Choroid plexus epithelial cell (primary cell): ENCODE measurements at regions not wholly inside any gene's neighbourhood (a gene's known extent, or its start where the extent isn't known, plus 50 kb on each side); places are given as distances from the start of the nearest gene placed in this dataset.
A peak's percentile ranks its signal among the peaks of the same experiment; 100 is the strongest.

Experiments
- DNase-seq: peaks from one replicate; pipeline ENCODE4 v3.0.0-alpha.2; 2010; ENCODE audit warnings: low read depth
- H3K4me3 ChIP-seq: 2 replicates; pipeline ENCODE4 v1.5.1; 2011; ENCODE audit warnings: low read depth, mild to moderate bottlenecking, control low read depth, low read length, moderate library complexity
- TF ChIP-seq, protein P1 (sequence below): conservative IDR thresholded peaks from 2 replicates; pipeline ENCODE4 v1.5.1; 2011; ENCODE audit warnings: low read depth, mild to moderate bottlenecking, control low read depth, inconsistent platforms, low read length, moderate library complexity

DNA sequence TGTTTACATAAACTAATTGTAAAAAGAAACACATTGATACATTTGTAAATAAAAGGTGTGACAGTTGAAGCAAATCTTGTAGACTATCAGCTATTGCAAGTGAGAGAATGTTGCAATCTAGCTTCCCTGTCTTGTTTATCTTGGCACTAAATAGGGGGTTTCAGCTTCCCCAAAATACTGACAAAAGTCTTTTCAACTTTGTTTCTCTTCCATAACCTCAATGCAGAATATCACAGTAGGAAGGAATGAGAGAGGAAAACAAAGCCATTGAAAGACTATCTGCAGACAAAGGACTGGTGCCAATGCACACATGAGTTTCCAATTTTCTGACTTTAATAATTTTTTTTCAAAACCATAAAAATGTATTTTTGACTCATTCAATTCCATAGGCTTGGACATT, 886.2 kb upstream of the MGAT4C start:
- TF ChIP-seq, protein P1, sequence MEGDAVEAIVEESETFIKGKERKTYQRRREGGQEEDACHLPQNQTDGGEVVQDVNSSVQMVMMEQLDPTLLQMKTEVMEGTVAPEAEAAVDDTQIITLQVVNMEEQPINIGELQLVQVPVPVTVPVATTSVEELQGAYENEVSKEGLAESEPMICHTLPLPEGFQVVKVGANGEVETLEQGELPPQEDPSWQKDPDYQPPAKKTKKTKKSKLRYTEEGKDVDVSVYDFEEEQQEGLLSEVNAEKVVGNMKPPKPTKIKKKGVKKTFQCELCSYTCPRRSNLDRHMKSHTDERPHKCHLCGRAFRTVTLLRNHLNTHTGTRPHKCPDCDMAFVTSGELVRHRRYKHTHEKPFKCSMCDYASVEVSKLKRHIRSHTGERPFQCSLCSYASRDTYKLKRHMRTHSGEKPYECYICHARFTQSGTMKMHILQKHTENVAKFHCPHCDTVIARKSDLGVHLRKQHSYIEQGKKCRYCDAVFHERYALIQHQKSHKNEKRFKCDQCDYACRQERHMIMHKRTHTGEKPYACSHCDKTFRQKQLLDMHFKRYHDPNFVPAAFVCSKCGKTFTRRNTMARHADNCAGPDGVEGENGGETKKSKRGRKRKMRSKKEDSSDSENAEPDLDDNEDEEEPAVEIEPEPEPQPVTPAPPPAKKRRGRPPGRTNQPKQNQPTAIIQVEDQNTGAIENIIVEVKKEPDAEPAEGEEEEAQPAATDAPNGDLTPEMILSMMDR, result no peak
- H3K4me3 ChIP-seq, result no peak overlapping the region
- peak; percentile 35 for DNase-seq

DNA sequence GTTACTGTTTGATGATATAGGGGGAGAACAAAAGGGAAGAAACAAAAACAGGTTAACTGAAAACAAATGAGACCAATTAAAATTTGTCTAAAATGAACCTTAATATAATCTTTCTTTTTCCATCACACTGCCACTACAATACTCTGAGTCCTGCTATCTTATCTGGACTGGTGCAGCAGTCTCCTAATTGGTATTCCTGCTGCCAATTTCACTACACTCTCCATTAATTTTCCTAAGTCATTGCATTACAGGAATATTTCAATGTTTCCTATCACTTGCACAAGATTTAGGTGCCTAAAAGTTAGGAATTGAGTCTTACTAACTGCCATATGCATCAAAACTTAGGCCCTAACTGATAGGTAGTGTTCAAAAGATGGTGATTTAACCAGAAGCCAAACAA, 884.9 kb upstream of the MGAT4C start:
- H3K4me3 ChIP-seq, result no peak overlapping the region
- TF ChIP-seq, protein P1, result no peak
- no peak for DNase-seq

DNA sequence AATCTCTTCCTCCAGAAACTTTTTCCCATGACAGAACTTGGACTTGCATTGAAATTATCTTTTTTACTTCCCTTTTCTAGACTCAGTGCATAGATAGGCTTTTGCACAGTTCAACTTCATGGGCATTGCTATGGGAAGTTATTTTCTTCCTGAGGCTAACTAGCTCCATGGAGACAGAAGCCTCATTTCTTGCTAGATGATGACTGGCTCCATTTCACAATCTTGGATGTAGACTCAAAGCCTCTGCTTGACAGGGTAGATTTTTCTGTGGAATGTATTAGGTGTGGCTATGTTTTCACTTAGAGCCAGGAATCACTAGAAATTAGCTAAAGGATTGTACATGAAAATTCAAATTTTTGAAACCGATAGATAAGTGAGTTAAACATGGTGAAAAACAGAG, 884.1 kb upstream of the MGAT4C start:
- DNase-seq, result peak; percentile 87
- no peak overlapping the region for H3K4me3 ChIP-seq
- TF ChIP-seq, protein P1, result no peak

DNA sequence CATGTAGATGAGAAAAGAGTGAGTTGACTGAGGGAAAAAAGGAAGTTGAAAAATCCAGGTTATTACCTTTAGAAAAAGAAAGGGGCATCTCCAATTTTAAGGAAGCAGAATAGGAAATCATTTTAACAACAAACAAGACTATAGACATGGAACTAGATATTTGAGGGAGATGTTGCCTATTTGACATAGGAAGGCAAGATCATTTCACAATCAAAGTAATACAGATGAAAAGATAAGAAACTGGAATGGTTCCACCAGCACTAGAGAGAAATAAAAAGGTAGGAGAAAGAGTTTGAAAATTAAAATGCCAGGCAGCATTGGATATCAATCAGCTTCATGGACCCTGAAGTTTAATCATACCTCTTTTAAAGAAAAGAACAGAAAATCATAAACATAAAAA, 881.0 kb upstream of the MGAT4C start:
- H3K4me3 ChIP-seq, result no peak overlapping the region
- TF ChIP-seq, protein P1, result no peak
- no peak for DNase-seq

DNA sequence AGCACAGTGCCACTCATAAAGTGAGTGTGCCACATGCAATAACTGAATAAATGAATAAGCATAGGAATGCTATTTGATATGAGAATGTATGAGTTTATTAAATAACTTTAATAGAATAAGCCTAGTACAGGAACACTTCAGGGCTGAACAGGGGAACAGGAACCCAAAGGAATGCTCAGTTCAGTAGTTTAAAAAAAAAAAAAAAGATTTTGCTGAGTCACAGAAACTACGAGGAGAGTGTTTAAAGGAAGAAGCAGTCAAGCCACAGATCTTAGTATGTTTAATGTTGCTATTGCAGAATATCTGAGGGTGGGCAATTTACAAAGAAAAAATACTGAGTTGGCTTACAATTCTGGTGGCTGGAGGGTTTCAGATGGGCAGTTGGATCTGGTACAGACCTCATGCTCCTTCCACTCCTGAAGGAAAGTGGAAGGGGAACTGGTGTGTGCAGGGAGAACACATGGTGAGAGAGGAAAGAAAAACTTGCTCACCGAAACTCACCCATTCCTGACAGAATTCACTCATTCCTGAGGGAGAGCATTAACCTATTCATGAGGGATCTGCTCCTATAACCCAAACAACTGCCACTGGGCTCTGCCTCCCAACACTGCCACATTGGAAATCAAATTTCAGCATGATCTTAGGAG, 880.3 kb upstream of the MGAT4C start:
- peak; percentile 72 for DNase-seq
- TF ChIP-seq, protein P1, result no peak
- H3K4me3 ChIP-seq, result no peak overlapping the region

DNA sequence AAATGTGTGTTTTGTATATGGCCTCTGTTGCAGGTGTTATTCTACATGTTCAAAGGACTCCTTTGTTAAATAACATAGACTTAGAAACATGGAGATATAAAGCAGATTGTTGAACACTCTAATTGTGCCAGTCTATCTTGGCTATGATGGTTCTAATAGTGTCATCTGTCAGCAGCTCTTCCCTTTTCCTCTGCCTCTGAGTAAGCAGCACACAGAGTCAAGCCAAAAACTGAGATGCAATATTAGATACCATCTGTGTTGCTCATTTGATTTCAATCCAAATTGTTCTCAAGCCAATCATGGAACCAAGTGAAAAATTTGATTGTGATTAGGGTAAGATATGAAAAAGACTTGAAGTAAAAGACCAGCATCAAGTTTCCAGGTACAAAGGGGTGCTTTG, 871.1 kb upstream of the MGAT4C start:
- peak; percentile 73 for DNase-seq
- TF ChIP-seq, protein P1, result no peak
- no peak overlapping the region for H3K4me3 ChIP-seq

DNA sequence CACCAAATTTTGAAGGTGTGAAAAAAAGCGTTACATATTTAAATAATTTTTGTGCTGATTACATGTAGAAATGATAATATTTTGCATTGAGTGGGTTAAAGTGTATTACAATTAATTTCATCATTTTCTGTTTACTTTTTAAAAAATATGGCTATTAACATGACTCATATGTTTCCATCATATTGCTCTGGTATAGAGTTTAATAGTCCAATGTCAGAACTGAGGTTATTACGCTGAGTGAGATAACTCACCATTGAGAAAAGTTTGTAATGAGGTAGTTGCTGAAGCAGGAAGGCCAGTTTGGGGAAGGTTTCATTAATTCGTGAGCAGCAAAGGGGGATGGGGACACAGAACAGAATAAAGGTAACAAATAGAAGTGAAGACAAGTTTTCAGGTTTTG, 865.7 kb upstream of the MGAT4C start:
- no peak overlapping the region for H3K4me3 ChIP-seq
- peak; percentile 5 for DNase-seq
- TF ChIP-seq, protein P1, result no peak
